ENCODE measurements at regions not wholly inside any gene's neighbourhood (a gene's known extent, or its start where the extent isn't known, plus 50 kb on each side); places are given as distances from the start of the nearest gene placed in this dataset.

DNA sequence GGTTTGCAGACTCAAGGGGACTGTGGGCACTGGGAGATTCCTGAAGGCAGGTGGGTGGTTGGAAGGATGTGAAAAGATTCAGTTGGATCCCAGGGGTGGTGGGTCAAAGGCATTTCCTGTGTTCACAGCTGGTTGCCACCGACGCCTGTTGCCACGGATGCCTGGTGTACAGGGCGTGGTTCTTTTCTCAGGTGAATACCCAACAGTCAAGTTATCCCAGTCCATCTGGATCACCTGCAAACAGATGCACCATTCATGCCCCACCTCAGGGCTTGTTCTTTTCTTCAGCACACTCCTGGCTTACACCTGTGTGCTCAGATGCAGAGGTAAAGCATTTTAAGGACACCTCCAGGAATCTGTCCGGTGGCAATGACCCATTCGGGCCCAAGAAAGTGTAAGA lies 55.8 kb upstream of the SHOX start:
- TF ChIP-seq, protein P1, sequence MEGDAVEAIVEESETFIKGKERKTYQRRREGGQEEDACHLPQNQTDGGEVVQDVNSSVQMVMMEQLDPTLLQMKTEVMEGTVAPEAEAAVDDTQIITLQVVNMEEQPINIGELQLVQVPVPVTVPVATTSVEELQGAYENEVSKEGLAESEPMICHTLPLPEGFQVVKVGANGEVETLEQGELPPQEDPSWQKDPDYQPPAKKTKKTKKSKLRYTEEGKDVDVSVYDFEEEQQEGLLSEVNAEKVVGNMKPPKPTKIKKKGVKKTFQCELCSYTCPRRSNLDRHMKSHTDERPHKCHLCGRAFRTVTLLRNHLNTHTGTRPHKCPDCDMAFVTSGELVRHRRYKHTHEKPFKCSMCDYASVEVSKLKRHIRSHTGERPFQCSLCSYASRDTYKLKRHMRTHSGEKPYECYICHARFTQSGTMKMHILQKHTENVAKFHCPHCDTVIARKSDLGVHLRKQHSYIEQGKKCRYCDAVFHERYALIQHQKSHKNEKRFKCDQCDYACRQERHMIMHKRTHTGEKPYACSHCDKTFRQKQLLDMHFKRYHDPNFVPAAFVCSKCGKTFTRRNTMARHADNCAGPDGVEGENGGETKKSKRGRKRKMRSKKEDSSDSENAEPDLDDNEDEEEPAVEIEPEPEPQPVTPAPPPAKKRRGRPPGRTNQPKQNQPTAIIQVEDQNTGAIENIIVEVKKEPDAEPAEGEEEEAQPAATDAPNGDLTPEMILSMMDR (IDR thresholded peaks at IDR 0.05; ENCODE audit: low read depth, low read length) = no peak
- TF ChIP-seq MYC (IDR thresholded peaks at IDR 0.05; ENCODE audit: low read depth, low read length) (no peak), POLR2A (IDR thresholded peaks at IDR 0.05; ENCODE audit: extremely low read depth, insufficient read length) (no peak)
